ENCODE measurements at regions not wholly inside any gene's neighbourhood (a gene's known extent, or its start where the extent isn't known, plus 50 kb on each side); places are given as distances from the start of the nearest gene placed in this dataset.

GRCh38 chr15:77812664-77813063, 180.0 kb upstream of the LINGO1 start:
- no peak for TF ChIP-seq GATA2 (IDR thresholded peaks at IDR 0.05; ENCODE audit: low read depth, low read length)
- TF ChIP-seq GATA3 (IDR thresholded peaks at IDR 0.05; ENCODE audit: low read depth, low read length): no peak
